NT2/D1 (cell line): ENCODE measurements at regions not wholly inside any gene's neighbourhood (a gene's known extent, or its start where the extent isn't known, plus 50 kb on each side); places are given as distances from the start of the nearest gene placed in this dataset.

Source experiments
- SUZ12 ChIP-seq: IDR thresholded peaks from 2 replicates; pipeline ENCODE4 v1.6.1; 2011; ENCODE audit not compliant: insufficient read length, insufficient read depth; ENCODE audit errors: extremely low read depth
- YY1 ChIP-seq: IDR thresholded peaks from 2 replicates; pipeline ENCODE4 v1.6.1; 2011; ENCODE audit not compliant: insufficient read length, insufficient read depth
- ZNF274 ChIP-seq: IDR thresholded peaks from 2 replicates; pipeline ENCODE4 v1.6.1; 2011; ENCODE audit warnings: mild to moderate bottlenecking, low read depth, low read length

DNA sequence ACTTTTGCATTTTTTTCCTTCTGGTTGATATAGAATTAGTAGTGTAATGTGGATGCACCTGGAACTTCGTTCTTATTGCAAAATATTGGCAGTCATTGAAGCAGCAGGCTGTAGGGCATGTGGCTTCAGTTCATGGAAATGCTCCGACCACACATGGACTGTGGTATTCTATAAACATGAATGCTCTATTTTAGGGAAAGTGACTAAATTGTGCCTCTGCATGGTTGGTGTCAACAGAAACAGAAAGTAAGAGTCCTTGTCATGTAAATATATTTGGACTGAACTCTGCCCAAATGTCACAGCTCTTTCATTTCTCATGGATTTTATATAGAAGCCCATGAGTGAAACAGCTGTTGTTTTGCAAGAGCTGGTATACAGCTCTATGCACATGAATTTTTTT, 917.0 kb downstream of the LRFN5 start:
- TF ChIP-seq YY1: no peak
- no peak for TF ChIP-seq ZNF274
- TF ChIP-seq SUZ12: no peak
